ENCODE measurements at regions not wholly inside any gene's neighbourhood (a gene's known extent, or its start where the extent isn't known, plus 50 kb on each side); places are given as distances from the start of the nearest gene placed in this dataset.

- H3K27ac Mint-ChIP-seq, result no peak overlapping the region
Observed at GRCh38 chr4:24175707-24176106, 285.9 kb upstream of the PPARGC1A start.

GRCh38 chr4:24174602-24175001 lies 284.8 kb upstream of the PPARGC1A start:
- CTCF ChIA-PET, result no interaction called here
- Mint-ChIP-seq H3K27me3 (ENCODE audit: low read depth) (peaks cover 2% of the 10 kb centered on the region; the same call in 1 of the 2 replicates), H3K4me1 (peaks cover 17% of the 10 kb centered on the region), H3K36me3 (0 out of 2 replicates have a peak, but pooled peaks cover 2% of the 10 kb centered on the region), H3K9me3 (peaks cover 3% of the 10 kb centered on the region), H3K4me3 (no peak overlapping the region), H3K27ac (no peak overlapping the region)
- ATAC-seq, result no peak
- POLR2A ChIA-PET, result interaction anchor here (0.7 kb wide), 1 partner anchor 184 kb away, joined by 3 read pairs; no protein-coding TSS in a partner anchor
- DNase-seq (ENCODE audit: low spot score), result no peak
- TF ChIP-seq NFYB (CRISPR knock-in tag; conservative IDR thresholded peaks at IDR 0.05; ENCODE audit: low read depth) (no peak), ZNF671 (CRISPR knock-in tag; IDR thresholded peaks at IDR 0.05) (no peak), ZNF416 (CRISPR knock-in tag; IDR thresholded peaks at IDR 0.05) (no peak), GABPB1 (CRISPR knock-in tag; IDR thresholded peaks at IDR 0.05) (no peak), AR (CRISPR knock-in tag; IDR thresholded peaks at IDR 0.05) (no peak), IRF1 (CRISPR knock-in tag; IDR thresholded peaks at IDR 0.05) (no peak), SMAD4 (CRISPR knock-in tag; IDR thresholded peaks at IDR 0.05) (no peak), FOXP4 (CRISPR knock-in tag; IDR thresholded peaks at IDR 0.05) (no peak), ETV6 (CRISPR knock-in tag; IDR thresholded peaks at IDR 0.05) (no peak), ZBTB43 (CRISPR knock-in tag; IDR thresholded peaks at IDR 0.05) (no peak), ZNF532 (CRISPR knock-in tag; IDR thresholded peaks at IDR 0.05; ENCODE audit: borderline replicate concordance) (no peak), ZNF121 (CRISPR knock-in tag; IDR thresholded peaks at IDR 0.05) (no peak), MLX (CRISPR knock-in tag; IDR thresholded peaks at IDR 0.05) (no peak)

More at GRCh38 chr4:24175707-24176106, 285.9 kb upstream of the PPARGC1A start:
- ATAC-seq (peak; percentile 26; the same call in 1 of the 2 replicates), DNase-seq (ENCODE audit: low spot score) (no peak)
- Mint-ChIP-seq H3K27me3 (ENCODE audit: low read depth) (peaks cover 2% of the 10 kb centered on the region; the same call in 1 of the 2 replicates), H3K4me3 (no peak overlapping the region), H3K36me3 (0 out of 2 replicates have a peak, but pooled peaks cover 2% of the 10 kb centered on the region), H3K9me3 (peaks cover 3% of the 10 kb centered on the region), H3K4me1 (peaks cover 12% of the 10 kb centered on the region)
- CTCF ChIA-PET, result interaction anchor here (0.7 kb wide), 1 partner anchor 197 kb away, joined by 3 read pairs; no protein-coding TSS in a partner anchor
- POLR2A ChIA-PET, result interaction anchor here (0.7 kb wide), 1 partner anchor 23 kb away, joined by 4 read pairs; no protein-coding TSS in a partner anchor
- no peak for TF ChIP-seq ZMAT4 (CRISPR knock-in tag; IDR thresholded peaks at IDR 0.05)
- TF ChIP-seq ZNF263 (CRISPR knock-in tag; IDR thresholded peaks at IDR 0.05; ENCODE audit: low read depth), result no peak
- TF ChIP-seq PREB (CRISPR knock-in tag; IDR thresholded peaks at IDR 0.05; ENCODE audit: borderline replicate concordance), result no peak
- TF ChIP-seq ESRRA (CRISPR knock-in tag; IDR thresholded peaks at IDR 0.05; ENCODE audit: borderline replicate concordance), result no peak
